ENCODE measurements at regions not wholly inside any gene's neighbourhood (a gene's known extent, or its start where the extent isn't known, plus 50 kb on each side); places are given as distances from the start of the nearest gene placed in this dataset.

GRCh38 chr2:239852272-239852671 is 172.9 kb downstream of the NDUFA10 start:
- TF ChIP-seq PATZ1 (CRISPR knock-in tag; IDR thresholded peaks at IDR 0.05; ENCODE audit: borderline replicate concordance): no peak
- no peak for TF ChIP-seq CREB5 (CRISPR knock-in tag; IDR thresholded peaks at IDR 0.05; ENCODE audit: low read depth)
- no peak for TF ChIP-seq RARB (CRISPR knock-in tag; IDR thresholded peaks at IDR 0.05)
- TF ChIP-seq POU6F1 (CRISPR knock-in tag; IDR thresholded peaks at IDR 0.05; ENCODE audit: borderline replicate concordance, low read depth): no peak
- TF ChIP-seq PPARA (CRISPR knock-in tag; IDR thresholded peaks at IDR 0.05; ENCODE audit: borderline replicate concordance): no peak
- no peak for TF ChIP-seq CSRNP3 (CRISPR knock-in tag; IDR thresholded peaks at IDR 0.05)
- TF ChIP-seq ZFP3 (CRISPR knock-in tag; IDR thresholded peaks at IDR 0.05): no peak
- no peak for TF ChIP-seq TCF4 (CRISPR knock-in tag; IDR thresholded peaks at IDR 0.05; ENCODE audit: borderline replicate concordance)
- no peak for TF ChIP-seq ZNF70 (CRISPR knock-in tag; IDR thresholded peaks at IDR 0.05)
- TF ChIP-seq GLIS3 (CRISPR knock-in tag; IDR thresholded peaks at IDR 0.05): no peak
- no peak for TF ChIP-seq SNAI2 (CRISPR knock-in tag; IDR thresholded peaks at IDR 0.05)
